Mesothelial cell of epicardium (in vitro differentiated cells): ENCODE measurements at regions not wholly inside any gene's neighbourhood (a gene's known extent, or its start where the extent isn't known, plus 50 kb on each side); places are given as distances from the start of the nearest gene placed in this dataset.

Source experiments
- DNase-seq, 2 experiments: peaks; one replicate each; pipeline ENCODE4 v3.0.0; 2021; ENCODE audit warnings: low spot score in 2 of 2; ENCODE audit not compliant: unreplicated experiment in 2 of 2
- H3K27ac Mint-ChIP-seq: 2 replicates; pipeline ENCODE4 v1.8.0; 2021; ENCODE audit warnings: mixed read lengths
- H3K27me3 Mint-ChIP-seq: 2 replicates; pipeline ENCODE4 v1.8.0; 2021; ENCODE audit warnings: low read depth, mixed read lengths
- H3K36me3 Mint-ChIP-seq: 2 replicates; pipeline ENCODE4 v1.8.0; 2021; ENCODE audit warnings: mixed read lengths
- H3K4me1 Mint-ChIP-seq: 2 replicates; pipeline ENCODE4 v1.8.0; 2021; ENCODE audit warnings: mixed read lengths
- H3K4me3 Mint-ChIP-seq: 2 replicates; pipeline ENCODE4 v1.8.0; 2021; ENCODE audit warnings: mild to moderate bottlenecking, moderate library complexity, mixed read lengths
- H3K9me3 Mint-ChIP-seq: 2 replicates; pipeline ENCODE4 v1.8.0; 2021; ENCODE audit warnings: mixed read lengths
- TF ChIP-seq, protein P1 (sequence below): fragments of 200-600 bp; sonication (generic); IDR thresholded peaks from one replicate; pipeline ENCODE4 v1.5.0; 2021; ENCODE audit warnings: antibody characterized with exemption; ENCODE audit not compliant: unreplicated experiment

GRCh38 chr4:107562316-107562715 is 157.7 kb downstream of the PAPSS1 start:
- Mint-ChIP-seq H3K36me3 (peaks cover 14% of the 10 kb centered on the region), H3K4me3 (no peak overlapping the region), H3K27me3 (no peaks in the 10 kb centered on the region), H3K4me1 (peaks cover 10% of the 10 kb centered on the region), H3K9me3 (peaks cover 39% of the 10 kb centered on the region), H3K27ac (no peak overlapping the region)
- DNase-seq = no peak
- TF ChIP-seq, protein P1, sequence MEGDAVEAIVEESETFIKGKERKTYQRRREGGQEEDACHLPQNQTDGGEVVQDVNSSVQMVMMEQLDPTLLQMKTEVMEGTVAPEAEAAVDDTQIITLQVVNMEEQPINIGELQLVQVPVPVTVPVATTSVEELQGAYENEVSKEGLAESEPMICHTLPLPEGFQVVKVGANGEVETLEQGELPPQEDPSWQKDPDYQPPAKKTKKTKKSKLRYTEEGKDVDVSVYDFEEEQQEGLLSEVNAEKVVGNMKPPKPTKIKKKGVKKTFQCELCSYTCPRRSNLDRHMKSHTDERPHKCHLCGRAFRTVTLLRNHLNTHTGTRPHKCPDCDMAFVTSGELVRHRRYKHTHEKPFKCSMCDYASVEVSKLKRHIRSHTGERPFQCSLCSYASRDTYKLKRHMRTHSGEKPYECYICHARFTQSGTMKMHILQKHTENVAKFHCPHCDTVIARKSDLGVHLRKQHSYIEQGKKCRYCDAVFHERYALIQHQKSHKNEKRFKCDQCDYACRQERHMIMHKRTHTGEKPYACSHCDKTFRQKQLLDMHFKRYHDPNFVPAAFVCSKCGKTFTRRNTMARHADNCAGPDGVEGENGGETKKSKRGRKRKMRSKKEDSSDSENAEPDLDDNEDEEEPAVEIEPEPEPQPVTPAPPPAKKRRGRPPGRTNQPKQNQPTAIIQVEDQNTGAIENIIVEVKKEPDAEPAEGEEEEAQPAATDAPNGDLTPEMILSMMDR = no peak

- Mint-ChIP-seq H3K4me1 (peaks cover 10% of the 10 kb centered on the region), H3K27me3 (no peaks in the 10 kb centered on the region), H3K9me3 (peaks cover 31% of the 10 kb centered on the region), H3K27ac (no peak overlapping the region), H3K36me3 (peaks cover 11% of the 10 kb centered on the region), H3K4me3 (no peak overlapping the region)
- TF ChIP-seq, protein P1 = no peak
- no peak for DNase-seq
Observed at GRCh38 chr4:107561481-107561880, 158.6 kb downstream of the PAPSS1 start.

- no peak overlapping the region for H3K4me3 Mint-ChIP-seq
- H3K27me3 Mint-ChIP-seq = no peaks in the 10 kb centered on the region
- TF ChIP-seq, protein P1 = no peak
- peaks cover 8% of the 10 kb centered on the region for H3K4me1 Mint-ChIP-seq
- no peak for DNase-seq
- peaks cover 11% of the 10 kb centered on the region for H3K36me3 Mint-ChIP-seq
- no peak overlapping the region for H3K27ac Mint-ChIP-seq
- H3K9me3 Mint-ChIP-seq = peaks cover 33% of the 10 kb centered on the region
Observed at GRCh38 chr4:107559653-107560052, 160.4 kb downstream of the PAPSS1 start.

GRCh38 chr4:107552306-107552705 is 167.7 kb downstream of the PAPSS1 start:
- peaks cover 9% of the 10 kb centered on the region for H3K9me3 Mint-ChIP-seq
- H3K4me3 Mint-ChIP-seq = no peak overlapping the region
- peaks cover 8% of the 10 kb centered on the region for H3K4me1 Mint-ChIP-seq
- TF ChIP-seq, protein P1 = no peak
- no peaks in the 10 kb centered on the region for H3K36me3 Mint-ChIP-seq
- no peak for DNase-seq
- H3K27ac Mint-ChIP-seq = no peak overlapping the region
- no peaks in the 10 kb centered on the region for H3K27me3 Mint-ChIP-seq

GRCh38 chr4:107548211-107548905 is 171.7 kb downstream of the PAPSS1 start:
- Mint-ChIP-seq H3K4me3 (peak overlapping the region; percentile 22), H3K27ac (peak overlapping the region; percentile 70), H3K27me3 (no peaks in the 10 kb centered on the region), H3K9me3 (peaks cover 3% of the 10 kb centered on the region), H3K36me3 (peaks cover 2% of the 10 kb centered on the region), H3K4me1 (peaks cover 8% of the 10 kb centered on the region)
- TF ChIP-seq, protein P1 = no peak
- DNase-seq = no peak
